ENCODE measurements at regions not wholly inside any gene's neighbourhood (a gene's known extent, or its start where the extent isn't known, plus 50 kb on each side); places are given as distances from the start of the nearest gene placed in this dataset.

DNA sequence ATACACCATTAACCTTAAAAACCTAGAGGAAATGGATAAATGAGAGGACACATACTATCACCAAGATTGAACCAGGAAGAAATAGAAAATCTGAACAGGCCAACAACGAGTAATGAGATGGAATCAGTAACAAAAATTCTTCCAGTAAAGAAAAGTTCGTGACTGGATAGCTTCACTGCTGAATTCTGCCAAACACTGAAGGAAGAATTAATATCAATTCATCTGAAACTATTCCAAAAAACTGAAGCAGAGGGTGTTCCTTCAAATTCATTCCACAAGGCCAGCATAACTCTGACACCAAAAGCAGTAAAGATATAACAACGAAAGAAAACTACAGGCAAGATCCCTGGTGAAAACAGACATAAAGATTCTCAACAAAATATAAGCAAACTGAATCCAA lies 195.8 kb upstream of the GPR149 start:
- TF ChIP-seq CTCF (IDR thresholded peaks at IDR 0.05) = no peak
- no peak for TF ChIP-seq POLR2A (IDR thresholded peaks at IDR 0.05)

All from lower leg skin (tissue), 3 donors.